ENCODE measurements at regions not wholly inside any gene's neighbourhood (a gene's known extent, or its start where the extent isn't known, plus 50 kb on each side); places are given as distances from the start of the nearest gene placed in this dataset.
"Not testable (repeated sequence)": the region's sequence is repeated elsewhere in the genome, so short reads cannot be mapped to it uniquely, and the experiment has no call there.

- DNase-seq: no peak
Observed at GRCh38 chr9:110128664-110129329, 79.2 kb downstream of the C9orf152 start.

- DNase-seq: no peak
Observed at GRCh38 chr9:110129425-110129824, 78.5 kb downstream of the C9orf152 start.

- DNase-seq: no peak
Observed at GRCh38 chr9:110130211-110130610, 77.7 kb downstream of the C9orf152 start.

GRCh38 chr9:110130791-110131416 lies 77.1 kb downstream of the C9orf152 start:
- DNase-seq: no peak

- DNase-seq: no peak
Observed at GRCh38 chr9:110131499-110131898, 76.5 kb downstream of the C9orf152 start.

GRCh38 chr9:110132531-110132930 lies 75.4 kb downstream of the C9orf152 start:
- DNase-seq: not testable (repeated sequence)

- DNase-seq: no peak
Observed at GRCh38 chr9:110133059-110133458, 74.9 kb downstream of the C9orf152 start.

- DNase-seq: no peak
Observed at GRCh38 chr9:110133608-110134210, 74.2 kb downstream of the C9orf152 start.

GRCh38 chr9:110135846-110136245 lies 72.1 kb downstream of the C9orf152 start:
- DNase-seq: no peak

- DNase-seq: no peak
Observed at GRCh38 chr9:110136802-110137201, 71.2 kb downstream of the C9orf152 start.

GRCh38 chr9:110140276-110140675 lies 67.7 kb downstream of the C9orf152 start:
- no peak for DNase-seq

GRCh38 chr9:110141227-110141793 lies 66.6 kb downstream of the C9orf152 start:
- DNase-seq: no peak

- DNase-seq: no peak
Observed at GRCh38 chr9:110142253-110142652, 65.7 kb downstream of the C9orf152 start.

GRCh38 chr9:110142868-110143481 lies 65.0 kb downstream of the C9orf152 start:
- no peak for DNase-seq

GRCh38 chr9:110143485-110143884 lies 64.5 kb downstream of the C9orf152 start:
- no peak for DNase-seq

GRCh38 chr9:110143950-110144545 lies 63.9 kb downstream of the C9orf152 start:
- DNase-seq: no peak

GRCh38 chr9:110146373-110146772 lies 61.6 kb downstream of the C9orf152 start:
- DNase-seq: no peak

GRCh38 chr9:110148384-110148783 lies 59.6 kb downstream of the C9orf152 start:
- DNase-seq: peak; percentile 41

GRCh38 chr9:110148891-110149290 lies 59.1 kb downstream of the C9orf152 start:
- no peak for DNase-seq
